ENCODE measurements at regions not wholly inside any gene's neighbourhood (a gene's known extent, or its start where the extent isn't known, plus 50 kb on each side); places are given as distances from the start of the nearest gene placed in this dataset.

DNA sequence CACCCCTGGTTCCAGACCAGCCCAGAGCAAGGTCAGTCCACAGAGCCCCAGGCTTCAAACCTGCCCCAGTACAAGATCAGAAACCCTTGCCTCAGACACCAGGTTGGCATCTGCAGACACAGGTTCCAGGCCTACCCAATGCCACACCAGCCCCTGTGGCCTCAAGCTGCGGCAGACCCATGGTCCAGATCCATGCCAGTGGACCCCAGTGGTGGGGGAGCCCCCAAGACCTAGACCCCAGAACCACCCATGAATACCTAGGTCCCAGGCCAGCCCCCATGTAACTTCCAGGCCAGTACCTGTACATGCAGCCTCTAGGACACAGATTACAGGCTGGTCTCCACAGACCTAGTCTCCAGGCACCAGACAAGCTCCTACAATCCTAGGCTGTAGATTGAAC is 1019.3 kb downstream of the JRKL start:
- DNase-seq: no peak
- H3K4me3 Mint-ChIP-seq: no peak overlapping the region

GRCh38 chr11:97414801-97415200 is 1025.0 kb downstream of the JRKL start:
- TF ChIP-seq, protein P1, sequence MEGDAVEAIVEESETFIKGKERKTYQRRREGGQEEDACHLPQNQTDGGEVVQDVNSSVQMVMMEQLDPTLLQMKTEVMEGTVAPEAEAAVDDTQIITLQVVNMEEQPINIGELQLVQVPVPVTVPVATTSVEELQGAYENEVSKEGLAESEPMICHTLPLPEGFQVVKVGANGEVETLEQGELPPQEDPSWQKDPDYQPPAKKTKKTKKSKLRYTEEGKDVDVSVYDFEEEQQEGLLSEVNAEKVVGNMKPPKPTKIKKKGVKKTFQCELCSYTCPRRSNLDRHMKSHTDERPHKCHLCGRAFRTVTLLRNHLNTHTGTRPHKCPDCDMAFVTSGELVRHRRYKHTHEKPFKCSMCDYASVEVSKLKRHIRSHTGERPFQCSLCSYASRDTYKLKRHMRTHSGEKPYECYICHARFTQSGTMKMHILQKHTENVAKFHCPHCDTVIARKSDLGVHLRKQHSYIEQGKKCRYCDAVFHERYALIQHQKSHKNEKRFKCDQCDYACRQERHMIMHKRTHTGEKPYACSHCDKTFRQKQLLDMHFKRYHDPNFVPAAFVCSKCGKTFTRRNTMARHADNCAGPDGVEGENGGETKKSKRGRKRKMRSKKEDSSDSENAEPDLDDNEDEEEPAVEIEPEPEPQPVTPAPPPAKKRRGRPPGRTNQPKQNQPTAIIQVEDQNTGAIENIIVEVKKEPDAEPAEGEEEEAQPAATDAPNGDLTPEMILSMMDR (IDR thresholded peaks at IDR 0.05): no peak
- no peaks in the 10 kb centered on the region for H3K36me3 Mint-ChIP-seq
- Histone ChIP-seq H3K9ac (ENCODE audit: insufficient read depth, low read length, poor library complexity, severe bottlenecking) (no peak overlapping the region), H3K9me3 (replicated peaks in 1 of 2; ENCODE audit: control insufficient read depth in 1 of 2, insufficient read depth in 1 of 2, low read length in 2 of 2) (peaks cover 2% of the 10 kb centered on the region in 2 donors), H3K27ac (ENCODE audit: low read depth in 1 of 2, low read length in 2 of 2) (no peak overlapping the region), H3K4me3 (replicated peaks in 1 of 3; ENCODE audit: low read depth in 2 of 3, low read length in 3 of 3) (no peak overlapping the region), H3K79me2 (ENCODE audit: insufficient read depth, low read length) (no peaks in the 10 kb centered on the region), H4K20me1 (ENCODE audit: insufficient read depth, low read length) (no peaks in the 10 kb centered on the region), H2AFZ (ENCODE audit: insufficient read depth, low read depth, low read length, poor library complexity, severe bottlenecking) (no peak overlapping the region), H3K4me1 (ENCODE audit: control insufficient read depth in 1 of 2, insufficient read depth in 2 of 2, low read length in 2 of 2) (no peaks in the 10 kb centered on the region), H3K36me3 (replicated peaks in 1 of 2; ENCODE audit: control insufficient read depth in 1 of 2, insufficient read depth in 2 of 2, low read length in 2 of 2) (no peaks in the 10 kb centered on the region), H3K4me2 (replicated peaks; ENCODE audit: extremely low read depth, low read length, poor library complexity, severe bottlenecking) (no peak overlapping the region), H3K27me3 (ENCODE audit: control insufficient read depth in 2 of 2, insufficient read depth in 2 of 2, low read length in 2 of 2) (no peaks in the 10 kb centered on the region)
- H3K4me1 Mint-ChIP-seq: no peaks in the 10 kb centered on the region
- no peaks in the 10 kb centered on the region for H3K27me3 Mint-ChIP-seq (ENCODE audit: low read depth in 3 of 3)
- H3K27ac Mint-ChIP-seq: no peak overlapping the region
- 100% methylated on average over 1 of the region's 2 CpGs for WGBS (ENCODE audit: insufficient coverage)
- intact Hi-C loops (cut with micrococcal nuclease): no loop called here
- peaks cover 0 to 3% (median 2%) of the 10 kb centered on the region in 7 donors for H3K9me3 Mint-ChIP-seq
- H3K4me3 Mint-ChIP-seq: no peak overlapping the region
- DNase-seq: no peak

More for the DNA sequence above, 1019.3 kb downstream of the JRKL start:
- Histone ChIP-seq H3K4me3 (replicated peaks in 1 of 3; ENCODE audit: low read depth in 2 of 3, low read length in 3 of 3) (no peak overlapping the region), H3K79me2 (ENCODE audit: insufficient read depth, low read length) (no peaks in the 10 kb centered on the region), H4K20me1 (ENCODE audit: insufficient read depth, low read length) (no peaks in the 10 kb centered on the region), H3K9ac (ENCODE audit: insufficient read depth, low read length, poor library complexity, severe bottlenecking) (no peak overlapping the region), H2AFZ (ENCODE audit: insufficient read depth, low read depth, low read length, poor library complexity, severe bottlenecking) (no peak overlapping the region), H3K27me3 (ENCODE audit: control insufficient read depth in 2 of 2, insufficient read depth in 2 of 2, low read length in 2 of 2) (no peaks in the 10 kb centered on the region), H3K4me1 (ENCODE audit: control insufficient read depth in 1 of 2, insufficient read depth in 2 of 2, low read length in 2 of 2) (no peaks in the 10 kb centered on the region), H3K36me3 (replicated peaks in 1 of 2; ENCODE audit: control insufficient read depth in 1 of 2, insufficient read depth in 2 of 2, low read length in 2 of 2) (no peaks in the 10 kb centered on the region), H3K9me3 (replicated peaks in 1 of 2; ENCODE audit: control insufficient read depth in 1 of 2, insufficient read depth in 1 of 2, low read length in 2 of 2) (peaks cover 21 to 37% of the 10 kb centered on the region in 2 donors), H3K27ac (ENCODE audit: low read depth in 1 of 2, low read length in 2 of 2) (no peak overlapping the region), H3K4me2 (replicated peaks; ENCODE audit: extremely low read depth, low read length, poor library complexity, severe bottlenecking) (no peak overlapping the region)
- no peaks in the 10 kb centered on the region for H3K4me1 Mint-ChIP-seq
- WGBS (ENCODE audit: insufficient coverage): 64% methylated on average over 1 of the region's 1 CpG
- H3K9me3 Mint-ChIP-seq: peaks cover 5 to 17% (median 10%) of the 10 kb centered on the region in 7 donors
- no peak overlapping the region for H3K27ac Mint-ChIP-seq
- H3K27me3 Mint-ChIP-seq (ENCODE audit: low read depth in 3 of 3): no peaks in the 10 kb centered on the region
- TF ChIP-seq, protein P1 (IDR thresholded peaks at IDR 0.05): no peak
- intact Hi-C loops (cut with micrococcal nuclease): no loop called here
- H3K36me3 Mint-ChIP-seq: no peaks in the 10 kb centered on the region

Data from CD14-positive monocyte (primary cell).